Vagina (tissue), 2 donors: ENCODE measurements at regions not wholly inside any gene's neighbourhood (a gene's known extent, or its start where the extent isn't known, plus 50 kb on each side); places are given as distances from the start of the nearest gene placed in this dataset.

ENCODE experiments used
- DNase-seq, 2 donors: peaks; one replicate each; pipeline ENCODE4 v3.0.0-alpha.2; 2017; ENCODE audit errors: extremely low spot score in 2 of 2
- H3K27ac ChIP-seq: fragments of 200-600 bp; sonication (generic); one replicate; pipeline ENCODE4 v1.5.1; 2019
- H3K27me3 ChIP-seq: fragments of 200-600 bp; sonication (generic); one replicate; pipeline ENCODE4 v1.5.1; 2019
- H3K36me3 ChIP-seq, 2 donors: fragments of 200-600 bp; sonication (generic); one replicate each; pipeline ENCODE4 v1.5.1; 2017 to 2019
- H3K4me1 ChIP-seq: fragments of 200-600 bp; sonication (generic); one replicate; pipeline ENCODE4 v1.5.1; 2019
- H3K4me3 ChIP-seq, 2 donors: fragments of 200-600 bp; sonication (generic); 1 replicate in 1 of 2; 2 replicates in 1 of 2; pipeline ENCODE4 v1.5.1; 2016 to 2019
- H3K9me3 ChIP-seq: fragments of 200-600 bp; sonication (generic); one replicate; pipeline ENCODE4 v1.5.1; 2019
- CTCF ChIP-seq, 3 experiments: fragments of 450-650 bp in 2 of 3; fragments of 200-600 bp in 1 of 3; sonication (generic) in 1 of 3; IDR thresholded peaks; one replicate each; pipeline ENCODE4 v1.5.1; 2017 to 2019; ENCODE audit warnings: antibody characterized with exemption in 3 of 3, mild to moderate bottlenecking in 2 of 3, moderate library complexity in 2 of 3
- POLR2A ChIP-seq, 2 donors: fragments of 450-650 bp; IDR thresholded peaks; one replicate each; pipeline ENCODE4 v1.6.1; 2017; ENCODE audit warnings: antibody characterized with exemption in 2 of 2, mild to moderate bottlenecking in 2 of 2, moderate library complexity in 2 of 2
- POLR2AphosphoS5 ChIP-seq, 2 donors: sonication (generic); formaldehyde crosslinking; IDR thresholded peaks; one replicate each; pipeline ENCODE4 v1.9.0; 2017; ENCODE audit warnings: antibody characterized with exemption in 2 of 2, mild to moderate bottlenecking in 2 of 2, low read depth in 1 of 2; ENCODE audit not compliant: insufficient read depth in 1 of 2
- intact Hi-C: fragments of 100-400 bp; cut with DNase I; formaldehyde crosslinking; loops from one replicate; pipeline ENCODE4 v1.15.1; 2023

GRCh38 chr1:83698644-83699043, 300.3 kb downstream of the TTLL7 start:
- no peak for DNase-seq
- no peaks in the 10 kb centered on the region for H3K9me3 ChIP-seq
- H3K36me3 ChIP-seq = no peaks in the 10 kb centered on the region
- no peak overlapping the region for H3K27ac ChIP-seq
- no peak overlapping the region for H3K4me3 ChIP-seq
- peaks cover 1% of the 10 kb centered on the region for H3K4me1 ChIP-seq
- intact Hi-C loops = no loop called here
- H3K27me3 ChIP-seq = no peaks in the 10 kb centered on the region
- TF ChIP-seq POLR2A (IDR thresholded peaks at IDR 0.05) = no peak
- TF ChIP-seq POLR2AphosphoS5 (IDR thresholded peaks at IDR 0.05; ENCODE audit: insufficient read depth in 1 of 2, low read depth in 1 of 2) = no peak
- no peak for TF ChIP-seq CTCF (IDR thresholded peaks at IDR 0.05)

GRCh38 chr1:83697961-83698360, 301.0 kb downstream of the TTLL7 start:
- DNase-seq = no peak
- H3K27me3 ChIP-seq = no peaks in the 10 kb centered on the region
- intact Hi-C loops = no loop called here

GRCh38 chr1:83697220-83697619, 301.7 kb downstream of the TTLL7 start:
- H3K4me1 ChIP-seq = peaks cover 14% of the 10 kb centered on the region
- no peaks in the 10 kb centered on the region for H3K36me3 ChIP-seq
- no peak overlapping the region for H3K27ac ChIP-seq
- DNase-seq = no peak
- no peak overlapping the region for H3K4me3 ChIP-seq
- intact Hi-C loops = no loop called here
- no peaks in the 10 kb centered on the region for H3K27me3 ChIP-seq
- no peaks in the 10 kb centered on the region for H3K9me3 ChIP-seq
- TF ChIP-seq POLR2AphosphoS5 (IDR thresholded peaks at IDR 0.05; ENCODE audit: insufficient read depth in 1 of 2, low read depth in 1 of 2) (no peak), CTCF (IDR thresholded peaks at IDR 0.05) (no peak), POLR2A (IDR thresholded peaks at IDR 0.05) (no peak)

More at GRCh38 chr1:83697961-83698360, 301.0 kb downstream of the TTLL7 start:
- TF ChIP-seq POLR2AphosphoS5 (IDR thresholded peaks at IDR 0.05; ENCODE audit: insufficient read depth in 1 of 2, low read depth in 1 of 2) = no peak
- TF ChIP-seq POLR2A (IDR thresholded peaks at IDR 0.05) = no peak
- no peak for TF ChIP-seq CTCF (IDR thresholded peaks at IDR 0.05)
- peaks cover 8% of the 10 kb centered on the region for H3K4me1 ChIP-seq
- no peaks in the 10 kb centered on the region for H3K9me3 ChIP-seq
- no peaks in the 10 kb centered on the region for H3K36me3 ChIP-seq
- H3K4me3 ChIP-seq = no peak overlapping the region
- H3K27ac ChIP-seq = no peak overlapping the region

GRCh38 chr1:83694449-83694848, 304.5 kb downstream of the TTLL7 start:
- DNase-seq = no peak
- Histone ChIP-seq H3K27ac (no peak overlapping the region), H3K27me3 (no peaks in the 10 kb centered on the region), H3K4me1 (peaks cover 14% of the 10 kb centered on the region), H3K4me3 (no peak overlapping the region), H3K9me3 (no peaks in the 10 kb centered on the region), H3K36me3 (no peaks in the 10 kb centered on the region)
- intact Hi-C loops = no loop called here
- TF ChIP-seq POLR2A (IDR thresholded peaks at IDR 0.05) (no peak), CTCF (IDR thresholded peaks at IDR 0.05) (no peak), POLR2AphosphoS5 (IDR thresholded peaks at IDR 0.05; ENCODE audit: insufficient read depth in 1 of 2, low read depth in 1 of 2) (no peak)

- H3K27me3 ChIP-seq = no peaks in the 10 kb centered on the region
- H3K27ac ChIP-seq = peak overlapping the region; percentile 5
- H3K36me3 ChIP-seq = no peaks in the 10 kb centered on the region
- H3K4me1 ChIP-seq = peaks cover 14% of the 10 kb centered on the region
- no peak for DNase-seq
- peak overlapping the region; percentile 30 to 31 for H3K4me3 ChIP-seq
- intact Hi-C loops = no loop called here
- no peaks in the 10 kb centered on the region for H3K9me3 ChIP-seq
- TF ChIP-seq POLR2AphosphoS5 (IDR thresholded peaks at IDR 0.05; ENCODE audit: insufficient read depth in 1 of 2, low read depth in 1 of 2) (no peak), POLR2A (IDR thresholded peaks at IDR 0.05) (no peak), CTCF (IDR thresholded peaks at IDR 0.05) (no peak)
Measured at GRCh38 chr1:83693427-83694126, 305.4 kb downstream of the TTLL7 start.
